H7 (cell line): ENCODE measurements at regions not wholly inside any gene's neighbourhood (a gene's known extent, or its start where the extent isn't known, plus 50 kb on each side); places are given as distances from the start of the nearest gene placed in this dataset.

Experiments used
- DNase-seq: peaks from one replicate; pipeline ENCODE4 v3.0.0; 2012
- H3K27me3 ChIP-seq: 2 replicates; pipeline ENCODE4 v1.6.0; 2011; ENCODE audit warnings: mild to moderate bottlenecking, low read length; ENCODE audit not compliant: control insufficient read depth, insufficient read depth
- H3K36me3 ChIP-seq: replicated peaks from 2 replicates; pipeline ENCODE4 v1.5.1; 2011; ENCODE audit warnings: low read length; ENCODE audit not compliant: control insufficient read depth, insufficient read depth
- H3K4me3 ChIP-seq: 2 replicates; pipeline ENCODE4 v1.5.1; 2011; ENCODE audit warnings: low read depth, mild to moderate bottlenecking, control low read depth, low read length, moderate library complexity; ENCODE audit not compliant: insufficient read depth

DNA sequence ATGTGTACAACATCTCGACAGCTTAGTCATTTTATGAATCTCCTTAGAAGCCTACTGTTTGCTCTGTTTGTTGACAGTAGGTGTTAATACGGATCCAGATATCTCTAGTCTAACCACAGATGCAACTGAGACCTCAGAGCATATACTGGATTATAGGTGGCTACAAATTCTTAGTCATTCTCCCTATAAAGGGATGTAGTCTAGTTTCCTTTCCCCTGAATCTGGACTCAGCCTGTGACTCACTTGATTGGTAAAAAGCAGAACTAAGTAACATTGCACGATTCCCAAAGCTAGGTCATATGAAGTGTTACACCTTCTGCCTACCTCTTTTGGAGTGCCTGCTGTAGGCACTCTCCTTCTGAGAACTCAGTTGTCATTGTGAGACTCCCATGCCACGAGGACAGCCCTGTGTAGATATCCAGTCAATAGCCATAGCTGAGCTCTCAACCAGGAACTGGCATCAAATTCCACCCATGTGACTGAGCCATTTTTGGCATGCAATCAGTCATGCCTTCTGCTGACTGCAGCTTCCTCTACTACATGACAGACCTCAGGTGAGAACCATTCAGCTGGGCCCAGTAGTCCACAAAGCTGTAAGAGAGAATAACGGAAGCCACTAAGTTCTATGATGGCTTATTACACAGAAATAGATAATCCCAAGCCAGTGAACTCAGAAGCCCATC lies 135.9 kb upstream of the CHRM3 start:
- DNase-seq = no peak
- H3K4me3 ChIP-seq = no peak overlapping the region
- no peaks in the 10 kb centered on the region for H3K36me3 ChIP-seq
- H3K27me3 ChIP-seq = no peaks in the 10 kb centered on the region

DNA sequence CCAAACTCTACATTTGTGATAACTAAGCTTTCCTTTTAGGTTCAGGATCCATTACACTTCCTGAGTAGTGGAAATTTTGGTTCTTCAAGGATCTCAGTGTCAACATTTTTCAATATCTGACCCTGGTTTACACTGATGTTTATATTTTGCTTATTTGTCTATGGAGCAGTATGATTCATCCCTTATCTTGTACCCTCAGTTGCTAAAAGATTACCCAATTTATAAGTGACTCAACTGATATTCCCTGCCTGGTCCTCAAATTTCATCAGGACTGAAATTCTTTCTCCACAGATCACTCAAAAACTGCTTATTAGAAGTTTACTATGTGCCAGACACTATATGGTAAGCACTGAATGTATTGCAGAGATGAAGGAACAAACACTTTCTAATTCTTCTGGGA lies 139.1 kb upstream of the CHRM3 start:
- Histone ChIP-seq H3K4me3 (no peak overlapping the region), H3K27me3 (no peaks in the 10 kb centered on the region), H3K36me3 (no peaks in the 10 kb centered on the region)
- DNase-seq = no peak

DNA sequence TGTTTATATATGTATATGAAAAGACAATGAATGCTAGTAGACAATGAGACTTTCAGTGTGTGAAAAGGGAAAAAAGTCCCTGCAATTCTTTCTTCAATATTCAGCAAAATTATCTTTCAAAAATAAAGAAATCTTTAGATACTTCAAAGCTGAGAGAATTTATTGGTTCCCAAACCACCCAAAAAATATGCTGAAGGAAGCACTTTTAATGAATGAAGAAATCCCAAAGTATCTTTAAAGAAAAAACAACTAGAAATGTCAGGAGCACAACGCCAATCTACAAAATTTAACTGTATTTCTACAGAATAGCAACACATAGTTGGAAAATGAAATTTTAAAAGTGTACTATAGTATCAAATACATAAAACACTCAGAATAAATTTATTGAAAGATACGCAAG lies 142.3 kb upstream of the CHRM3 start:
- no peak for DNase-seq
- Histone ChIP-seq H3K27me3 (no peaks in the 10 kb centered on the region), H3K36me3 (no peaks in the 10 kb centered on the region), H3K4me3 (no peak overlapping the region)

DNA sequence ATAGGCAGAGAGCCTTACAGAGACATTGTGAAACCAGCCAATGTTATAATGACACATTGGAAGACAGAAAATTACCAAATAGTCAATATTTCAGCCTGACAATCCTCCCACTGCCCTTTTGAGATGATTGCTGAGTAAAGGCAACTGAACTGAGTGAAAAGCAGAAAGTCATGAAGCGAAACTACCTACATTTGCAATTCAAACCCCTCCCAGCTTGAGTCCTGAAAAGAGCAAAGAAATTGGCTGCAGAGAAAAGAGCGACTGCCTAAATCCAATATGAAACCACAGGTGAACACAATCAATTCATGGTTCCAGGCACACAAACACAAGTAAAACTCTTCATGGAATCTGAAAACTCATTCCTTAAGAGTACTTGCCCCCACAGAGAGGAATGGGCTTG lies 143.4 kb upstream of the CHRM3 start:
- DNase-seq = peak; percentile 24
- no peaks in the 10 kb centered on the region for H3K27me3 ChIP-seq
- no peak overlapping the region for H3K4me3 ChIP-seq
- no peaks in the 10 kb centered on the region for H3K36me3 ChIP-seq

DNA sequence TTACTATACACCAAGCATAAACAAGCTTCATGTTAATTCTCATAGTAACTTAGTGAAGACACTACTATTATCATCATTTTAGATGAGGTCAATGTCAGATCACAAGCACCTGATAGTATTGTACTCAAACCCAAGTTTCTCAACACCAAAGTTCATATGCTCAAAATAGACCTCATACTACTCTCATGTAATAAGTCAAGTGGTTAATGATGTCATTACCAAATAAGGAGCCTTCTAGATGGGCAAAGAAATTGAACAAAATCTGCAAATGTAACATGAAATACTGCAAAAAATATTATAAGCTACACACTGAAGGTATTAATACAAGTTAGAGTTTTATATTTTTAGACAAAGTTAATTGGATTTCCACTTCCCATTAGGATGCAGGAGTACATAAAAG lies 144.0 kb upstream of the CHRM3 start:
- Histone ChIP-seq H3K36me3 (no peaks in the 10 kb centered on the region), H3K27me3 (no peaks in the 10 kb centered on the region), H3K4me3 (no peak overlapping the region)
- DNase-seq = no peak

DNA sequence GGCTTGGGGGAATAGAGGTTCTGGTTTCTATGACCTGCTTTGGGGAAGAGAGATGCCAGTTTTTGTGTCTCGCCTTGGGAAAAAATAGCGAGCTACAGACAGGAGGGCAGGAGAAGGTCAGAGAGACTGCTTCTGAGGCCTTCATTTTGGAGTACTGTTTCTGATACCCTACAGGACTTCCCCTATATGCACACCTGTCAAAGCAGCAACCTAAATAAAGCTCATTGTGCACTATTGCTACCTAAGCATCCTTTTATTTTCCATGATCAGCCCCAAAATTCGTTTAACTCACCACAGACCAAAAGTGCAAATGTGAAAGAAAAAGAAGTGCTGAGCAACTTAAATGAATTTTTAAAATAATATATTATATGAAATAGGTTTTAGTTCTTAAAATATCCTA lies 145.6 kb upstream of the CHRM3 start:
- no peak for DNase-seq
- Histone ChIP-seq H3K36me3 (no peaks in the 10 kb centered on the region), H3K4me3 (no peak overlapping the region), H3K27me3 (no peaks in the 10 kb centered on the region)

DNA sequence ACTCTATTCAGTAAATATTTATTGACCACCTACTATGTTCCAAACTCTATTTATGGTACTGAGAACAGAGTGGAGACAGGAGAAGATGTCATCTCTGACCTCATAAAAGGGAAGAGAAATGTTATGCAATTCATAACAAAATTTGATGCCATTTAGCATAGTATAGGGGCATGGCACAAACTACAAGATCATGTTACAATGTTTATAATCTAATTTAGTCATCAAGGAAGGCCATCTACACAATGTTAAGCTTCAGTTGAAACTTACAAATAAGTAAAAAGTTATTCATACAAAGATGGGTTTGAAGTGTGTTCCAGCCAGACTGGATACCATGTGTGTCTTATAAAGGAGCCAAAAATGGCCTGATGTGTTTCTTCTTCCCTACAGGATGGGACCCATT lies 146.8 kb upstream of the CHRM3 start:
- Histone ChIP-seq H3K36me3 (no peaks in the 10 kb centered on the region), H3K27me3 (no peaks in the 10 kb centered on the region), H3K4me3 (no peak overlapping the region)
- DNase-seq = no peak

DNA sequence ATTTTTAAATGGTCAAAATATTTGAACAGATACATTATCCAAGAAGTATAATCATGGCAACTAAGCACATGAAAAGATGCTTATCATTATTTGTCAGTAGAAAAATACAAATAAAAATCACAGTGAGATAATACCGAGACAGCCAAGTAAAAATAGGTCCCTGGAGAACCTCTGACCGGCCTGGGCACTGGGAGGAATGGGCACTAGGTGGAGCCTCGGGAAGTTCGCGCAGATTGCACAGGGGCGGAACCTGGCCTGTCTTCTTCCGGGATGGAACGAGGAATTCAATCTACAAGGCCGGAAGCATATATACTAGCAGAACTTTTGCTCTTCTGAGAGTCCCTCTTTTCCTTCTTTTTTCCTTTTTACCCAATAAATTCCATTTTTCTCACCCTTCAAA lies 148.5 kb upstream of the CHRM3 start:
- no peak for DNase-seq
- no peak overlapping the region for H3K4me3 ChIP-seq
- no peaks in the 10 kb centered on the region for H3K36me3 ChIP-seq
- H3K27me3 ChIP-seq = no peaks in the 10 kb centered on the region

DNA sequence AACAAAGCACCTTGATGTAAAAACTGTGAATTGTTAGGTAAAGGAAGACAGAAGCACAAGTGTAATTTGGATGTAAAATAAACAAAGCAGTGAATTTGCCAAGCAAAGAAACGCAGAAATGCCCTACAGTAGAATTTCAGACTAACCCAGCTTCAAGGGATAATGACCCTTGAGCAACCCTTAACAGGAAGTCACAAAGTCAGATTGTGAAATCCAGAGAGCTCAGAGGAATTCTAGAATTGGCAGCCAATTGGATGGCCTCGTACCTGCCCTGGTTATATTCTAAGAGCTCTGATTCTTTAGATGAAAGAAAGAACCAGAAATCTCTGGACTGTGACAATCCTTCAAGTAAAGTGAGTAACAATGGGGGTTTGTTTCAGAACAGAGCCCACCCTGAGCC lies 152.7 kb upstream of the CHRM3 start:
- DNase-seq = no peak
- H3K27me3 ChIP-seq = no peaks in the 10 kb centered on the region
- no peak overlapping the region for H3K4me3 ChIP-seq
- no peaks in the 10 kb centered on the region for H3K36me3 ChIP-seq

DNA sequence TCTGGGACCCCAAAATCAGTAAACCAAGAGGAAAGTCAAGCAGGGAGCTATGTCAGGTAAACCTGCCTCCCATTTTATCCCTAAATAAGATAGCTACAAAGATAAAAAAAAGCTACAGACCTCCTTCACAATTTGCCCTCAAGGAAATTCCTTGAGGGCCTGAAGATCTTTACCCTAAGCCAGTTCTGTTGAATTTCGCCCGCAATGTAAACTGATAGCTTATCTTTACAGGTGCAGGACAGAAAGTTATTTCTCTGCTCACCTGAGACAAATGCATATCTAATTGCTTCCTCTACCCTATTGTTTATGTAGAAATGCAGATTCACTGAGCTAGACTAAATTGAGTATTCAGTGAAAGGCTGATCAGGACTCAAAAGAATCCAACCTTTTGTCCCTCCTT lies 153.4 kb upstream of the CHRM3 start:
- no peak for DNase-seq
- Histone ChIP-seq H3K36me3 (no peaks in the 10 kb centered on the region), H3K27me3 (no peaks in the 10 kb centered on the region), H3K4me3 (no peak overlapping the region)

DNA sequence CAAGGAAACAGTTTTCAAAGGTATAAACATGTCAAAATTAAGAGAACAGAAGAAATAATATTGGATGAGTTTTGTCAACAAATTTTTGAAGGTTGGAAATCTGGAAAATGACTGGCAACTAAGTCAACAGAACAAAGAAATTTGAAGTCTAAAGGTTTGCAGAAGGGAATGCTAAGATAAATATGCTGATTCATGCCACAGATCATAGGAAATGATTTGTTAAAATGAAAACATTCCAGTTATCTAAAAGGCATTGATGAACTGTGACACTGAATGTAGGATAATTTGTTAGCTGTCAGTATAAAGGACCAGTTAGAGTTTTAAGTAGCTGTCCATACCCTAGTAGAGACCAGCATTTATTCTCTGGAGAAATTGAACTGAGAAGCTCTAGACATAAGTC lies 157.9 kb upstream of the CHRM3 start:
- Histone ChIP-seq H3K27me3 (no peaks in the 10 kb centered on the region), H3K4me3 (no peak overlapping the region), H3K36me3 (no peaks in the 10 kb centered on the region)
- DNase-seq = no peak

DNA sequence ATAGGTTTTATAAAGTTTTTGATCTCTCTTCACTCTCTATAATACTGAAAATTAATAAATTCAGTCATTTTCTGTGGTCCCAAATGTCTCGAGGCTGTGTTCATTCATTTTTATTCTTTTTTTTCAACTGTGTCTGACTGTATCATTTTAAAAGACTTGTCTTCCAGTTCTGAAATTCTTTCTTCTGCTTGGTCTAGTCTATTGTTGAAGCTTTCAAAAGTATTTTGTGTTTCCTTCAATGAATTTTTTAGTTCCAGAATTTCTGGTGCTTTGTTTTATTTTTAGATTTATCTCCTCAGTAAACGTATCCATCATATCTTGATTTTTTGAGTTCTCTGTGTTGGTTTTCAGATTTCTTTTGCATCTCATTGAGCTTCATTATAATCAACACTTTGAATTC lies 161.0 kb upstream of the CHRM3 start:
- Histone ChIP-seq H3K36me3 (no peaks in the 10 kb centered on the region), H3K4me3 (no peak overlapping the region), H3K27me3 (no peaks in the 10 kb centered on the region)
- DNase-seq = no peak

DNA sequence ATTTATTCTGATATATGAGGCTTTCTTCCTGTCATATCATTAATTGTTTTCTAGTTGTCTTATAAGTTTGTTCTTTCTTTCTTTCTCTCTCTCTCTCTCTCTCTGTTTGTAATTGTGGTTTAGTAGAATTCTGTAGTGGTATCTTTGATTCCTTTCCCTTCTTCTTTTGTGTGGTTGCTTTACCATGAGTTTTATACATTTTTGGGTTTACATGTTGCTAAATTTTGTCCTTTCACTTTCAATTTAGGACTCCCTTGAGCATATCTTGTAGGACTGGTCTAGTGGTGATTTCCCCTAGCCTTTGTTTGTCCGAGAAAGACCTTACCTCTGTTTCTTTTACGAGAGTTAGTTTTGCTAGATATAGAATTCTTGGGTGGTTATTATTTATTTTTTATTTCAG lies 162.3 kb upstream of the CHRM3 start:
- H3K4me3 ChIP-seq = no peak overlapping the region
- H3K36me3 ChIP-seq = no peaks in the 10 kb centered on the region
- no peak for DNase-seq
- H3K27me3 ChIP-seq = no peaks in the 10 kb centered on the region

DNA sequence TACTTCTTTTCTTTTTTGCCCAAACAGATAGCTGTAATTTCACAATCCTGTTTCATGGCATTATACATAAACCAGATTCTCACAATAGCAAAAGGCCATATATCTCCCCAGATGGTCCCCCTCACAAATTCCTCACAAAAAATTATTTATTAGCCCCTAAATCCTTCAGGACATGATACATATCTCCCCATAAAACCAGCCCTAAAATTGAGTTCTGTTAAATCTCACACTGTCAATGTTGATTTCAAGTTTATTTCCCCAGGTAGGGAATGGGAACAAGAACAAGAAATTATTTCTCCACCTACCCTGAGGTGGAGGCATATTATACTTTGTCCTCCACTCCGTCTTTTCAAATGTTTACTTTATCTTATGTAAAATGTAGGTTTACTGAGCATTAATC lies 163.4 kb upstream of the CHRM3 start:
- Histone ChIP-seq H3K27me3 (no peaks in the 10 kb centered on the region), H3K36me3 (no peaks in the 10 kb centered on the region), H3K4me3 (no peak overlapping the region)
- no peak for DNase-seq

DNA sequence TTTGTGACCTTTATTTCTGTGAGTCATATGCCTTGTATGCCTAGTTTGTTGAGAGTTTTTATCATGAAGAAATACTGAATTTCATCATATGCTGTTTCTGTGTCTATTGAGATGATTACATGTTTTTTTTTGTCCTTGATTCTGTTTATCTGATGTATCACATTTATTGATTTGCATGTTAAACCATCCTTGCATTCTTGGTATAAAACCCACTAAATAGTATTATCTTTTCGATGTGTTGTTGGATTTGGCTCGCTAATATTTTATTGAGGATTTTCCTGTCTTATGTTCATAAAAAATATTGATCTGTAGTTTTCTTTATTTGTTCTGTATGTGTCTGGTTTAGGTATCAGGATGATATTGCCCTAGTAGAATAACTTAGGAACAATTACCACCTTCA lies 164.7 kb upstream of the CHRM3 start:
- Histone ChIP-seq H3K36me3 (no peaks in the 10 kb centered on the region), H3K4me3 (no peak overlapping the region), H3K27me3 (no peaks in the 10 kb centered on the region)
- no peak for DNase-seq

DNA sequence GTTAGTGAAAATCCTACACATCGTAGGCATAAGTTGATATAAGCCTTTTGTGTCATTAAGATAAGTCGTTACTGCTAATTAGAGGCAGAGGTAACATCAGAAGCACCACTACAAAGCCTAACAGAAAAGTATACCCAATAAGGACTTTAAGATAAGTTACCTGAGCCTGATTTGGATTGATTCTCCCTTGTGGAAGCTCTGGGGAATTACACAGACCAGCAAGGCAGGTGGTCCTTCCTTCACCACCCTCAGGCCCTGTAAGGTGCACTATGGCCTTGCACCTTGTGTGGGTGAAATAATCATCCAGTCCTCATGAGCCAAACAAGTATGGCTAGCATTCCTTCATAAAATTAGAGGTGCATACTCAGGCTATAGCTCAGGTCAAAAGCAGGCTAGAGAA lies 166.7 kb upstream of the CHRM3 start:
- Histone ChIP-seq H3K27me3 (no peaks in the 10 kb centered on the region), H3K36me3 (no peaks in the 10 kb centered on the region), H3K4me3 (no peak overlapping the region)
- DNase-seq = no peak
